Choroid plexus epithelial cell (primary cell): ENCODE measurements at regions not wholly inside any gene's neighbourhood (a gene's known extent, or its start where the extent isn't known, plus 50 kb on each side); places are given as distances from the start of the nearest gene placed in this dataset.
"Not testable (repeated sequence)": the region's sequence is repeated elsewhere in the genome, so short reads cannot be mapped to it uniquely, and the experiment has no call there.

ENCODE experiments used
- DNase-seq: peaks from one replicate; pipeline ENCODE4 v3.0.0-alpha.2; 2010; ENCODE audit warnings: low read depth
- H3K4me3 ChIP-seq: 2 replicates; pipeline ENCODE4 v1.5.1; 2011; ENCODE audit warnings: low read depth, mild to moderate bottlenecking, control low read depth, low read length, moderate library complexity

DNA sequence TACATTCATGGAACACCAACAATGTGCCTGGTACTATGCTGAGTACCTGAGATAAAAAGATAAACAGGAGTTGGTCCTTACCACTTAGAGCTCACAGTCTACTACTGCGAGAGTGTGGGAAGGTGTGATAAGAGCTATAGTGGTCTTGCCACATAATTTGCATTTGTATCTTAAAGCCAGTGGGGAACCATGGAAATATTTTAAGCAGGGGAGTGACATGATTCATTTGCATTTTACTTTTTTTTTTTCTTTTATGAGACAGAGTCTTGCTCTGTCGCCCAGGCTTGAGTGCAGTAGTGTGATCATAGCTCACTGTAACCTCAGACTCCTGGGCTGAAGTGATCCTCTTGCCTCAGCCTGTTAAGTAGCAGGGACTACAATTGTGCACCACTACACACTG is 53.6 kb downstream of the SRGAP2 start:
- DNase-seq, H3K4me3 ChIP-seq: not testable (repeated sequence)

DNA sequence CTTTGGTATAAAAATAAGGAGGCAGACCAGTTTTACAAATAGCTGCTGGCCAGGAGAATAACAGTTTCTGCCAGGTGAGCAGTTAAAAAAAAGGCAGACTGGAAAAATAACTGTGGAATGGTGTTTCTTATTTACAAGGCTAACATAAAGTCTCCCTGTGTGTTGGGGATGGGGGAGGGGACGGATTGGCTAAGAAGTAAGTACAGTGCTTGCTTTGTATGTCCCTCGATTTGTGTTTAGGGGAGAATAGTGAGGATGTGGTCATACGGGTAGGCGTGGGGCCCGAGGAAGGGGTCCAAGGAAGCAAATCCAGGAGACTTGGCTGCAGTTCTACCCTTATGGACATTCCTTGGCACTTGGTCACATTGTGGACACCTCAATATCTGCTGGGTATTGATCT is 58.1 kb downstream of the SRGAP2 start:
- not testable (repeated sequence) for DNase-seq, H3K4me3 ChIP-seq

GRCh38 chr1:206262424-206262823 is 59.1 kb downstream of the SRGAP2 start:
- not testable (repeated sequence) for H3K4me3 ChIP-seq

GRCh38 chr1:206264916-206265315 is 61.6 kb downstream of the SRGAP2 start:
- not testable (repeated sequence) for DNase-seq, H3K4me3 ChIP-seq

More at GRCh38 chr1:206262424-206262823, 59.1 kb downstream of the SRGAP2 start:
- DNase-seq: not testable (repeated sequence)

DNA sequence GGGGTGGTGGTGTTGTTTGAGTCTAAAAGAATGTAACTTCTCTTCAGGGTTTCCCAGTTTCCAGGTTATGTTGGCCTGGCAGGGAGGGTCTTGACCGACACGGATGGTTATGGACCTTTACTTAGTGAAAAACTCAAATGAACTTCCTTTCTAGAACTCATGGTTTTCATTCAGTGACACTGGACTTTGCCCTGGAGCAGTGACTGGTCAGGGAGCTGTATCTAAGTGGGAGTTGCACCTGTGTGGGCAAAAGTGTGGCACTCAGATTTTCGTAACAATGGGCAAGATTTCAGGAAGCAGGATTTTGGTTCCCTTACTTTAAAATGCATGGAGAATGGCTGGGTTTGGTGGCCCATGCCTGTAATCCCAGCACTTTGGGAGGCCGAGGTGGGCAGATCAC is 67.8 kb downstream of the SRGAP2 start:
- DNase-seq, H3K4me3 ChIP-seq: not testable (repeated sequence)

- not testable (repeated sequence) for DNase-seq, H3K4me3 ChIP-seq
These were observed 69.8 kb downstream of the SRGAP2 start for GRCh38 chr1:206273104-206273503.

DNA sequence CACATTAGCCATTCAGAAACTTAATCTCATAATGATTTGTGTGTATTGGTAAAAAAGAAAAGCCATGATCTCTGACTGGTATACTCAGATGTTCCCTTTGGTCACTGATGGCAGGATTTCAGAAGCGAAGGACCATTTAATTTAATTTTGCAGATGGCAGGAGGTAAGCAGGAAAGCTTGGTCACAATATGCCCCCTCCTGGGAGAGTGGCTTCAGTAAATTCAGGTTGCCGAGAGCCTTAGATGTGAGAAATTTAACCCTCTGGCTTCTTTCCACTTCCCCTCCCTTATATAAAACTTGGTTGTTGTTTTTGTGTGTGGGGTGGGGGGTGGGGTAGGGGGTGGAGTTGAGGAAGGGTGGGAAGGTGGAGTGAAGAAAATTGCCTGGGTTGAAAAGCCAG is 72.8 kb downstream of the SRGAP2 start:
- H3K4me3 ChIP-seq, DNase-seq: not testable (repeated sequence)

- DNase-seq: peak; percentile 3
- not testable (repeated sequence) for H3K4me3 ChIP-seq
These were observed 75.3 kb downstream of the SRGAP2 start for GRCh38 chr1:206278683-206279082.

DNA sequence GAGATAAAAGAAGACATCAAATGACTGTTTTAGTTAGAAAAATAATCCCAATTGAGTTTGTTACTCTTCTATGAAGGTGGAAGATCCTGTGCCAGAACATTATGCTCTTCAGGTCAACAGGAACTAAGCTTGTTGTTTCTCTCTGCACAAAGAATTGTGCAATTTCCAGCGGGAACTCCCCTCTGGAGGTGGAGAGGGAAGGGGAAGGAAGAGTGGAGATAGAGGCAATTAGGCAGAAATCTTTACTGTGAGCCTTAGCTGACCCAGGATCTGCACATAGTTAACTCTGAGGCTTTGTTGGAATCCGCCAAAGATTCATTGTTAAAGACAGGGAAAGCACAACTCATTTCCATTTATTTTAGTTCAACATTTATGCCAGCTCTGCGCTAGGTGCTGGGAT is 77.3 kb downstream of the SRGAP2 start:
- not testable (repeated sequence) for H3K4me3 ChIP-seq, DNase-seq

GRCh38 chr1:206281912-206282654 is 78.7 kb downstream of the SRGAP2 start:
- DNase-seq, H3K4me3 ChIP-seq: not testable (repeated sequence)

- H3K4me3 ChIP-seq, DNase-seq: not testable (repeated sequence)
These were observed 82.0 kb downstream of the SRGAP2 start for GRCh38 chr1:206285024-206285960.

DNA sequence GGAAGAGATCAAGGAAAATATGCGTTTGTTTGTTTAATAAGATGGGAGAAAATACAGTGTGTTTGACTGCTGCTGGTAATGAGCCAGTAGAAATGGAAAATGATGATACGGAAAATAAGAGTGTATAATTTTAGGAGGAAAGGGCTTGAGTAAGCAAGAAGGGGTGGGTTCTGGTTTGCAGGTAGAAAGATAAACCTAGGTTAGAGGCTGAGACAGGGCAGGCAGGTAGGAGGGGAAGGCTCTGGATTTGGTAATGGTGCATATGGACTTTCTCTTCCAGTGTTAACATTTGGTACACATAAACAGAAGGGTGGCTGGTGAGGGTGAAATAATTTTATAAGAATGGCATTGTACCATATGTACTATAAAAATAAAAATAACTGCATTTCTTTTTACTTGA is 84.4 kb downstream of the SRGAP2 start:
- not testable (repeated sequence) for H3K4me3 ChIP-seq

GRCh38 chr1:206288453-206288852 is 85.1 kb downstream of the SRGAP2 start:
- H3K4me3 ChIP-seq, DNase-seq: not testable (repeated sequence)

More for the DNA sequence above, 84.4 kb downstream of the SRGAP2 start:
- DNase-seq: not testable (repeated sequence)

DNA sequence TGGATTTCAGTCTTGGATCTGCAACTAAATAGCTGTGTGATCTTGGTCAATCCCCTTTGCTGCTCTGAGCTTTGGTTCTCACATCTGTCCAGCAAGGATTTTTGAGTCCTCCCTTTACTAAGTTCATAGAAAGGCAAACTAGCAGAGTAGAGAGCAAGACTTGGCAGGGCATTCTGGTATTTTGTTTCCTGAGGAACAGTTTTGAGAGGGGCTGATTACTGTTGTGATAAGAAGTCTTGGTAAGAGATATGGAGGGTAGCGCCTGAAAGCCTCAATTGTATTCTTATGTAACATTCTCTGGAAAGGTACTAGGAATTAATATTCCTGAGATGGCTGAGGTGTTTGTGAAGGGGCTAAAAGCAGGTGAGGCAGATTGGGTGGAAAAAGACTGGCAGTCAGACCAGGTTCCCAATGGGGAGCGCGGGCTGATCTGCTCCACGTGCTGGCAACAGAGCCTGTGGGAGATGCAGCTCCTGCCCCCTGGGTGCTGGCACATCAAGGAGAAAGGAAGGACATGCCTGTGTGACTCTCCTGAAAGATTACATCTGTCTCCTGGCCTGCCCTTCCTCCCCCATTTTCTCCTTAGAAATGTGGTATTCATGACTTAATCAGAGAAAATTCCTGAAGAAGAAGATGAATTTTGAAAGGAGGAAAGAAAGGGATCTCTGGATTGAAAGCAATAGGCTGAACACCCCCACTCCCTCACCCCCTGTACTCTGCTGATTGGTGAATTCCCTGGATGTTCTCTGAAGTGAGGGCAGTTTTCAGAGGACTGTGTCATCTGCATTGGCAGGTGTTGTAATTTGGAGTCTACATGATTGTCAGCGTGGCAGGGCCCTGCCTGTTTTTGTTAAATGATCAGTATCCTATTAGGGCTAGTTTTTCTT is 94.0 kb downstream of the SRGAP2 start:
- DNase-seq: not testable (repeated sequence)

DNA sequence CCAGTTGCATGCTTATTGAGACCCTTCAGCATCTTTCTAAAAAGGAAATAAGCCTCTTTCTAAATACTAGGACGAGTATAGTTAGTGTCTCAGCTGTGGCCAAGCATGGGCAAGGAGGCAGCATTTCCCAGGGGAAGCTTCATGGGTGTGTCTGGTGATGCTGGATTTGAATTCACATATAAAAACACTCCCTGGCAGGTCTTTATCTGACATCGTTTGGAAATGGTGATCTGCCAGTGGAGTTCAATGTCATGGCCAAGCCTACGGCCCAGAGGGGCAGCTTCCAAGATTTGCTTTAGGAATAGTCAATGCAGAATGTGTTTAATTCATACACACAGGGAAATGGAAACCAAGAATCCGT is 94.7 kb downstream of the SRGAP2 start:
- H3K4me3 ChIP-seq, DNase-seq: not testable (repeated sequence)

More for the DNA sequence above, 94.0 kb downstream of the SRGAP2 start:
- H3K4me3 ChIP-seq: not testable (repeated sequence)

- DNase-seq: not testable (repeated sequence)
These were observed 95.9 kb downstream of the SRGAP2 start for GRCh38 chr1:206299181-206299791.

GRCh38 chr1:206299942-206300341 is 96.6 kb downstream of the SRGAP2 start:
- DNase-seq, H3K4me3 ChIP-seq: not testable (repeated sequence)

More at GRCh38 chr1:206299181-206299791, 95.9 kb downstream of the SRGAP2 start:
- not testable (repeated sequence) for H3K4me3 ChIP-seq

- H3K4me3 ChIP-seq, DNase-seq: not testable (repeated sequence)
These were observed 98.7 kb downstream of the SRGAP2 start for GRCh38 chr1:206302056-206302455.
